ENCODE measurements at regions not wholly inside any gene's neighbourhood (a gene's known extent, or its start where the extent isn't known, plus 50 kb on each side); places are given as distances from the start of the nearest gene placed in this dataset.

DNA sequence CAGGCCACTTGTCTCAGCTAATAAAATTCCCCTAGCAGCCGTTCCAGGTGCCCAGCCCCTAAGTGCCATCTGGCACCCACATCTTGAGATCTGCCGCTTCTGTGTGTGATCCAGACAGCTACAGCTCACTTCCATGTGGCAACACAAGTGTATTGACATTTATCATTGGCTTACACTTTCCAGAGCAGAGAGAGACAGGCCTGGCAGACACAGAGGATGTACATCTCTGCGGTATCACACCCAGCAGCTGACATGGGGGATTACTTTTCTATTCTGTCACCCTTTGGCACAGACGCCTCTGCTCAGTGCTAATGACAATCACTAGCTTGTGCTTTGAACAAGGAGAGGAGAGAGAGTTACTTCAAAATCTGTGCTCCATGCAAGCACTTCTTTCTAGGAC, 195.9 kb downstream of the KDR start:
- no peak for DNase-seq (ENCODE audit: low read depth in 2 of 2)

DNA sequence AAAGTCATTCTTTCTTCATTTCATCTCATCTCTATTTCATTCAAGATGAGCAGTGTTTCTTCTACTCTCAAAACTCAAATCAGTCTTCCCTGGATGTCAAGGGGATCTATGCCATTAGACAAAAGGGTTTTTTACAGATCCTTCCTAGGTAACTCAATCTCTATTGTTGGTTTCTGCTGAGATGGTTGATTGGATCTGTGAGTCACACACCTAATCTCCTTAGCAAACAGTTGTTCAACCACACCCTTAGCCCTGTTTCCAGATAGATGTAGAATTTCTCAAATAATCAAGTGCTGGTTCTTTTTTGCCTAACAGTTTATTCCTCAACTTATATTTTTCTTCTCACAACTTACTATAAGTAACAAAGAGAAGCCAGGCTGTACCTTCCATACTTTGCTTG, 200.5 kb downstream of the KDR start:
- no peak for DNase-seq (ENCODE audit: low read depth in 2 of 2)

DNA sequence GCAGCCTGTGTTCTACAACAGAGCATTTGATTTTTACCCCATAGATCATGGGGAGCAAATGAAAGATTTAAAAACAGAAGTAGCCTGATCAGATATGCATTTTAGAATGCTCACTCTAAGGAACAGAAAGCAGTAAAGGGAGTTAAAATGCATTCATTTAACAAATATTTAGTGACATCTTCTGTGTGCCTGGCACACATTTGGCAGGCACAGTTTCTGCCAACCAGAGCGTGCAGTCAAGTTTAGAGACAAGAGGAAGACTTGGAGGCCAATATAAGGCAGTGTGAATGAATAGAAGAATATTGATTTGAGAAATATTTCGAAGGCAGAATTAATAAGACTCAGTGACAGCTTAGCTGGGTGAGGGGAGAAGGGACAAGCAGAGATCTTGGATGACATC, 210.1 kb downstream of the KDR start:
- no peak for DNase-seq (ENCODE audit: low read depth in 2 of 2)

DNA sequence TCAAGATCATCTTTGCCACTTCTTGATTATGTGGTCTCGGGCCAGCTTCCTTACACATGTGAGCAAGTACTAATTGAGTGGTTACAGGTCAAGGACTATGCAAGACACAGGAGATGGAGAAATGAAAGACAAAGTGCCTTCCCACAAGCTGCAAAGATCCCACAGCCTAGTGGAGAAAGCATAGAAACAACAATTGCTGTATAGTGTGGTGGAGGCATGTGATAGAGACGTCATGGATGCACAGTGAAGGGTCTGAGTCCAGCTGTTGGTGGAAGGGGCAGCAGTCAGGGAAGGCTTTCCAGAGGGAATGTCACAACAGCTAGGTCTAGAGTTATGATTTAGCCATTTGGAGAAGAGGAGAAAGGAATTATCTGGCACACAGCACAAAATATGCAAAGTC, 210.6 kb downstream of the KDR start:
- no peak for DNase-seq (ENCODE audit: low read depth in 2 of 2)

DNA sequence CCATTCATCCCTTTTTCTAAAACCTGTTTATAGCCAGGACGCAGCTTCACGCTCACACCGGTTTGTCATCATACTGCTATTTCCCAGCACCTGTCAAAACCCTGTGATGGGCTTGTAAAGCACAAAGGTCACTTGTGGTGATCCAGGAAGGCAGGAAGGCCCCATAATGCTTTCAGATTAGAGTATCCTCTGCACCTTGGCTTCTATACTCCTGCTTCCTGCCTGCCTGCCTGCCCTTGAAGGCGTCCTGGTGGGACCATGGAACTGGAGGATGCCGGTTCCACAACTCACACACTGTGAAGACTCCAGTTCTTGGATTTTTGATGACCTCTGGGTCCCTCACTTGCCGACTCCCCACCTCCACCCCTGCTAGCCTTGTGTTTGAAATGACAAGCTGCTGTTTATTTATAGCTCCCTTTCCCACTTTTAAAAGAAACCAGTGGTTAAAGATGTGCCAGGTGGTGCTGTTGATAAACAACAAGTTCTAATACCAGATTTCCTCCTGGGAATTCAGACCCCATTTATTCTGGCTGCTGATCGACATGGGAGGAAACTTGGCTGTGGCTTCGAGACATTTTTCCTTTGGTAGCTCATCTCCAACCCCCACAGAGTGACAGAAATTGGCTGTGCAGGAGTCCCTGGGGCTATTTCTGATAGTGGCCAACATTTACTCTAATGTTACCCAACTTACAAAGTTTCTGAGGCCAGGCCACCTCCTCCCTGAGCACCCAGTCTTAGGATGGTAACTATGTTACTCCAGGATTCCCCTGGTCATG, 211.5 kb downstream of the KDR start:
- DNase-seq (ENCODE audit: low read depth in 2 of 2): no peak

DNA sequence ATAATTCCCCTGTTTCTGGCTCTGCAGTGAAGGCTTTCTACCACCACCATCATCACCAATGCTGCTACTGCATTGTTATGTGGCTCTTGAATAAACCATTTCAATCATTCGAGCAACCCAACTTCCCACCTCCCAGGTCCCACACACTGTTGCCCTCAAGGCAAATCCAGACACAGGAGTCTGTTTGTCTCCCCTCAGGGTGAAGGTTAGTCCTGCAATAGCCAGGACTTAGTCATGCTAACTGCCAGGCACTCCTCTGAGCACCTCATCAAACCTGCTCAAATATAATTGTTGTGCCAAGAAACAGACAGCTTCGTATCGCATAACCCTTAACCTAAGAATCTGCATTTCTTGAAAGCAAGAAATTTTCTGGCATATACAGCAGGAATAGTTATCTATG, 213.2 kb downstream of the KDR start:
- DNase-seq (ENCODE audit: low read depth in 2 of 2): no peak

DNA sequence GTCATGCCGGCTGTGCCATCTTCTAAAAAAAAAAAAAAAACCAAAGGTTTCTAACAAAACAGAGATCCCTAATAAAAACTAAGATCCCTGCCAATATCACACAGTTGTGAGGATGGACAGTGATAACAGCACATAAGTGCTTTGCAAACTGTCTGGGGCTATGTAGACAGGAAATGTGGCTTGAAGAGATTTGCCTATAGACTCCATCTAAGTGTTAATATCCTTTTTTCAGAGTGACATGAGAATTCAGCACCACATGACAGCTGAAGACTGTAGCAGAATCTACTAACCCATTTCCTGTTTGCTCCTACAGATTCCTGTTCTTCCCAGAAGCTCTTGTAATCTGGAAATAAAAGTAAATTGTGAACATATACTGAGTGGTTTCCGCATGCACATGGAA, 215.4 kb downstream of the KDR start:
- no peak for DNase-seq (ENCODE audit: low read depth in 2 of 2)

DNA sequence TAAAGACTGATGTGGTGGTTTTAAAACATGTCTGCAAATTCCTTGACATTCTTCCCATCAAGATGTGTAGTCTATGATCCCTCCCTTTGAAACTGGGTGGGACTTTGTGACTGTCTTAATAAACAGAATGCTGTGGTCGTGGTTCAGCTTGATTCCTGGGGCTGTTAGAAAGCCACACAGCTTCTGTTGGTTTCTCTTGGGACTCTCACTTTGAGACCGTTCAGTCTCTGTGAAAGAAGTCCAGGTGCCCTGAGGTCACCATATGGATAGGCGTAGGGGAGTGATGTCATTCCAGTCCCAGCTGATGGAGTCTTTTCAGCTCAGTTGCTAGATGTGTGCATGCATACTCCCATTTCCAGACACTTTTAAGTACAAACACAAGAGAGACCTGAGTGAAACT, 216.6 kb downstream of the KDR start:
- DNase-seq (ENCODE audit: low read depth in 2 of 2): no peak

DNA sequence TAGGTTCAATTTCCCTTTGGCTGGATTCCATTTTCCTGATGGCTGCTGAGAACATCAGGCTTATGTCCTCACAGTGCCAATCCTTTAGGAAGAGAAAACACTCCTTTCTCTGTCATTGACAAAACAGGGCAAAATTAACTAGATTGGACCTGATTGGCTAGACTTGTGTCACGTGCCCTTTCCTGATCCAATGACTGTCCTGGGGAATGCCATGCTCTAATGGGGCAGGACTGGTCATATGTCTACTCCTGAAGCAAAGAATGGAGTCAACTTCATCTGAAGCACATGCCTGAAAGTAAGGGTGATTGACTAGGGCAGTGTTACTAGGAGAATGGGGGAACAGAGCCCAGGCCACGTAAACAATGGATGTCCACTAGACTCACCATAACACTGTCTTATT, 220.4 kb downstream of the KDR start:
- no peak for DNase-seq (ENCODE audit: low read depth in 2 of 2)

DNA sequence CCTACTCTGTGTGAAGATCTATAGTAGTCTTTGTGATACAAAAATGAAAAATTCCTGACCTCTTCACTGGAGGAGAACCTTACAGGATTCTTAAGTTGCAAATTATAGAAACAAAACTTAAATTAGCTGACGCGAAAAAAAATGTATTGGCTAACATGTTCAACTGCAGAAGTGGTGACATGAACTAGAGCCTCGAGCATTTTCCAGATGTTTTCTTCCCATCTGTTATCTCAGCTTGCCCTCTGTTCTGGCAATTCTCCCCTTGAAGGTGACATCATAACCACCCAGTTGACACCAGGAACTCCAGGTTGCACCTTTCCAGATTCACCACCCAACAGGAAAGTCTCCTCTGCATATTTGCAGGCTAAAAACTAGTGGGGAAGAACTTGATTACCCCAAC, 222.4 kb downstream of the KDR start:
- DNase-seq (ENCODE audit: low read depth in 2 of 2): no peak

DNA sequence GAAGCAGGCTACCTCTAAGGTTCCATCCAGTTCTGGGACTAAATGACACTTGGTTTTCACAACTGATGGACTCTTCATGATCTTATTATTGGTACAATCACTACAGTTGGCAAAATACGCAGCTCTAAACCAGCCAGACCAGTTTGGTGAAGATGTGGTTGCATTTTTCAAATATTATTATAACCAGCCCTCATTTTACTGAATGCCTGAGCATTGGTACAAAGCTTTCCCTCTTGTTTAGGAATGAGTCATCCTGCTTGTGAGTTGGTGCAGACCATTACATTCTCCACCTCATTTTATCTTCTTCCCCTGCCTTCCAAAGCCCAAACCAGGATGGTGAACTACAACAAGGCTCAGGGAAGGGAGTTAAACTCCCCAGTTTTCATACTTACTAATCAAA, 223.1 kb downstream of the KDR start:
- DNase-seq (ENCODE audit: low read depth in 2 of 2): no peak

DNA sequence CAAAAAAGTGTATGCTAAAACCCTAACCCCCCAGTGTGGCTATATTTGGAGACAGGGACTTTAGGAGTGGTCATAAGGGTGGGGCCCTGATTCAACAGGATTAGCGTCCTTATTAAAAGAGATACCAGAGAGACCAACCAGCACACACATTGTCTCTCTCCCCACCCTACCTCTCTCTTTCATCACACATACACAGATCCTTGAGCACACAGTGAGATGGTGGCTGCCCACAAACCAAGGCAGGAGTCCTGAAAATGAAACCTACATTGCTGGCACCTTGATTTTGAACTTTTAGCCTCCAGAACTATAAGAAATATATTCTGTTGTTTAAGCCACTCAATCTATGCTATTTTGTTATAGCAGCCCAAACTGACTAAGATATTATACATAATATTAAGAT, 224.2 kb downstream of the KDR start:
- DNase-seq (ENCODE audit: low read depth in 2 of 2): no peak

DNA sequence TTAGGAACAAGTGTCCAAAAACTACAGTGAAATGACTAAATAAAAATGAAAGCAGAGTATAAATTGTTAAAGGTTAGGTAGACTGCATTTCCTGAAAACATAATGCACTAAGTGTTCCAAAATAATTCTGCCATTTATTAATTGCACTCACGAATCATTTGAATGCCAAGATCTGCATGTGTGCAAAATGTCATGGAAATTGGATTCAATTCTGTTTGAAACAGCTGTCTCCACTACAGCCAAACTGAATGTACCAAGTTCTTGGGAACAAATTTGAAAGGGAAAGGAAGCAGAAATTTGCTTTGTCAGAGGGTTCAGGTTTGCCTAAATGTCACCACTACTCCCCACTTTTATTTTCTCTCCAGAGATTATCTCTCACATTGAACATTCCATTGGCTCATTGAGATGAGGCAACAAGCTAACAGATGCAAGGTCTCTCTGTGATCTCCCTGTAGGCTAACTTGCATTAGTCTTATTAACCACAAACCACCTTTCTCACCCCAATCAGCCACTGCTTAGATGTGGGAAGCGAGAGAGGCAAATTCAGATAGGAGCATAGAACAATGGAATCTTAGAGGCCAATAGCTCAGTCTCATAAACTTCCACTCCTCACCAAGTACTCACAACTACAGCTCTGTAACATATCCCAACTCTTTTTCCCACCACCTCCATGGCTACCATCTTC, 226.6 kb downstream of the KDR start:
- DNase-seq (ENCODE audit: low read depth in 2 of 2): no peak

DNA sequence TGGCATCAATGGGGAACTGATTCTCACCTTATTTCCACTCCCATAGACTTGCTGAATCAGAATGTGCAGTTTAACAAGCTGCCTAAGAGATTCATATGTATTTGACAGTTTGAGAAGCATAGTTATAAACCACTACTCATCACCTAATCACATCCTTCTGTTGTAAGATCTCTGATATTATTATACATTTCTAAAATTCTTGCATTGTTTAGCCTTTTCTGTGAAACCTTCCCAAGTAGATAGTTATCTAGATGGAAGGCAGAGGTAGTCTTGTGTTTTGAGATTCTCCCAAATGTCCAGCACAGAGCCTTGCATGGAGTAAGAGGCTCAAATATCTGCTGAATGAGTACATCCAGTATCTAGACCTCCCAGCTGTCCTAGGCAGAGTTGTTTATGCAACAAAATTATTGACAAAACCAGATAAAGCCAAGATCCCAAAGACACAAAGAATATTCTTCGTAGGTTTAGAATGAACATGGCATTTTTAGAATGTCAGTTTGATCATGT, 227.3 kb downstream of the KDR start:
- no peak for DNase-seq (ENCODE audit: low read depth in 2 of 2)

DNA sequence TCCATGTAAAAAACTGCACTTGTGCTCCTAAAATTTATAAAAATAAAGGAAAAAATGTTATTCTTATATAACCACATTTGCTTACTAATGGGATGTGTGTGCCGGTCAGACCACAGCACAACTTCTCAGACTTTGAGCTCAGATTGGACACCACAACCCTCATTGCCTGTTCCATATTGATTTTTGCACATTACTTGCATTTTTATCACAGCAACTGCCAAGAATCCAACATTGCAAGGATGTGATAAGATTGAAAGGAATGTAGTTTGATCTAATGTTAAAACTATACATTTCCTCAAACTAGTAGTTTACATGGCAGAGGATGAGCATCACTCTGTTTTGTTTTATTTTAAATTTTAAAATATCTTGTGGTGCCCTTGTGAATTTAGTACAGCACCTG, 227.8 kb downstream of the KDR start:
- DNase-seq (ENCODE audit: low read depth in 2 of 2): no peak

DNA sequence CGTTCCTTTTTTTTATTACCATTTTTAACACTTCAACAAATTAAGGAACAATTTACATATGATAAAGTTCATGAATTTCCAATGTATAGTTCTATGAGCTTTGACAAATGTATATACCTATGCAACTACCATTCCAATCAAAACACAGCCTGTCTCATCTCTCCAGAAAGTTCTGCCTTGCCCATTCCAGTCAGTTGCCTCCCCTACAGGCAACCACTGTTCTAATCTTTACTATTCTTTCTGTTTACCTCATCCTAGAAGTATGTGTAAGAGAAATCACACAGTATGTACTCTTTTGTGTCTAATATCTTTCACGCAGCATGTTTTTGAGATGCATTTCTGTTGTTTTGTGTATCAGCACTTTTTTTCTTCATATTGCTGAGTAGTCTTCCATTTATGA, 224.9 kb downstream of the KIT start:
- no peak for DNase-seq (ENCODE audit: low read depth in 2 of 2)

DNA sequence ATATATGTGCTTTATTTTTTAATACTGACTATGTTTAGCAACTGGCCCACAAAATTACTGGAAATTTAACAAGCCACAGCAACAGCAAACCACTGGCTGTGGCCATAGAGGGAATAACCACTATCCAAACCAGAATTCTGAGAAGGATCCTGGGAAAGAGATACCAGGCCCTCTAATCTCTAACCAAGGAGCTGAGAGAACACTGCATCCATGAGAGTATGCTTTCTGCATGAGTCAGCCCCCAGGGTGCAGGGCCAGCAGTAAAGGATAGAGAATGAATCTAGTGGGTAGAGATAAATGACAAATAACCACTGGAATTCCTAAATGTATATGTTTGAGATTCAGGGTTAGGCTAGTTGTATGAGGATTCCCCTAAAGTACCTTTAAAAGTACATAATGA, 221.8 kb downstream of the KIT start:
- DNase-seq (ENCODE audit: low read depth in 2 of 2): no peak

DNA sequence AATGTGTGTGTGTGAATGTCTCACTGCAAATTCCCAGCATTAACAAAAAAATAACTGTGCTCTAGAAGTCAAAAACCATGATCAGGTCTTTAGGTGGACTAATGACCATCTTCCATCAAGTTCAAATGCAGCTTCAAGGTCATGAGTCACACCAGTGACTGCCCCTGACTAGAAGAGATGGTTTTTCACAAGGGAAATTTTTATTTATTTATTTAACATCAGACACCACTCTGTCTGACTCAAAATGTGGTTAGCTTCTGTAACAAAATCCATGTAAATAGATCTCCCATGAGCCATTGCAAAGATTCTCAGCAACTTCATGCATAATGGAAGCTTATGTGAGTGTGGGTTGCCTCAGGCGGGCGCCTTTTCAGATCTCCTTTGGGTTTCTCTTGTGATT, 219.2 kb downstream of the KIT start:
- DNase-seq (ENCODE audit: low read depth in 2 of 2): no peak

DNA sequence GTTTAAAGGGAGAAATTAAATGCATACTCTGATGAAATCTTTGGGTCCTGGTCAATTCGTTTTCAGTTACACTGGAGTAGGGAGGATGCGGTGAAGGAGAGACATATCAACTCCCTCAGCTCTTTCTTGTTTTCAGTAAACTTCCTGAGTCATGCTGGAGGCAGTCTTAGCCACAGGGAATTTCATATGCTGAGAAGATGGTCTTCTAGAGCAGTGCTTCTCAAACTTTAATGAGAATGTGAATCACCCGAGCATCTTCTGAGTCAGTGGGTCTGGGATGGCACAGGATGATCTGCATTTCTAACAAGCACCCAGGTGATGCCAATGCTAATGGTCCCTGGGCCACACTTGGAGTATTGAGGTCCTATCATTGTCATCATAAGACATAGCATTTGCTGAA, 214.5 kb downstream of the KIT start:
- DNase-seq (ENCODE audit: low read depth in 2 of 2): no peak

DNA sequence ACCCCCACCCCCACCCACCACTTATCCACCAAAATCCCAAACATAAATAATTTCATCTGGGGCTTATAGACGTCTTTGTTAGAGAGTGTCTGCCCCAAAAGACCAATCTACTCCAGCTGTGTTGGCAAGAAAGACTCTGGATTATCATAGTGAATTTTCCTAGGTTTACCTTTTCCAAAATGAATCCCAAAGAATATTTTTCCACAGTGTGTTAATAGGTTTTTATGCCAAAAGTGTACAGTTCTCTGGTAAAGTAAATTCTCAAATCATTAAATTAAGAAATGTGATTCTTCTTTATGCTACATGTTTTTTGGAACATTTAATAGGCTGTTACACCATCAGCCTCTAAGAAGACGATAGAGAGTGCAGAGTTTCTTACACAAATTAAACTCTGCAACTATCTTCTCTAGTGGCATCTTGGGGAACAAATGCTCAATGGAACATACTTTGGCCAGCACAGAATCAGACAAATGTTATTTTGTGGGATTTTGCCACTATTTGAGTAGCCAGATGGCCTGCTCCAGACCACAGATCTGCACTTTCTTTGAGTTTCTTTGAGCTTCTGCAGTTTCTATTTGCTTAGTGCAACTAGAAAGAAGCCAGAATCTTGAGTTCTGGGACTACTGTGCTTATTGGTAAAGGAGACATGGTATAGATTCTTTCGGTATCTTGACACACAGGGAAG, 206.0 kb downstream of the KIT start:
- no peak for DNase-seq (ENCODE audit: low read depth in 2 of 2)

DNA sequence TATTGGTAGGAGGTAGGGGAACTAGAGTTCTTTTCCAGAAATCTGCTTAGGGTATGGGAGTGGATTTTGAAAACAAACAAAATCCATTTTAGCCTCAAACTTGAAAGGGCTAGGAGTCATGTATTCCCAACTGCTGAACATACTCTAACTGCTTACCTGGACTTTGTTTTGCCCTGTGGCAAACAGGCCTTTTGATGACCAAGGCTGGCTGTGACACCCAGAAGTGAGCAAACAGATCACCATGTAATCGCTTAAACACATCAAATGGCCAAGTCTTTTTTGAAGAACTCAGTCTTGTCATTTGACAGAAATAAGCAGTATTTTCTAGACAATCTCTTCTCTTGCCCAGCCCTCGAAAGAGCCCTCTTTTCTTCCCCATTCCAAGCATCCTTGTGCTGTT, 203.4 kb downstream of the KIT start:
- DNase-seq (ENCODE audit: low read depth in 2 of 2): no peak

DNA sequence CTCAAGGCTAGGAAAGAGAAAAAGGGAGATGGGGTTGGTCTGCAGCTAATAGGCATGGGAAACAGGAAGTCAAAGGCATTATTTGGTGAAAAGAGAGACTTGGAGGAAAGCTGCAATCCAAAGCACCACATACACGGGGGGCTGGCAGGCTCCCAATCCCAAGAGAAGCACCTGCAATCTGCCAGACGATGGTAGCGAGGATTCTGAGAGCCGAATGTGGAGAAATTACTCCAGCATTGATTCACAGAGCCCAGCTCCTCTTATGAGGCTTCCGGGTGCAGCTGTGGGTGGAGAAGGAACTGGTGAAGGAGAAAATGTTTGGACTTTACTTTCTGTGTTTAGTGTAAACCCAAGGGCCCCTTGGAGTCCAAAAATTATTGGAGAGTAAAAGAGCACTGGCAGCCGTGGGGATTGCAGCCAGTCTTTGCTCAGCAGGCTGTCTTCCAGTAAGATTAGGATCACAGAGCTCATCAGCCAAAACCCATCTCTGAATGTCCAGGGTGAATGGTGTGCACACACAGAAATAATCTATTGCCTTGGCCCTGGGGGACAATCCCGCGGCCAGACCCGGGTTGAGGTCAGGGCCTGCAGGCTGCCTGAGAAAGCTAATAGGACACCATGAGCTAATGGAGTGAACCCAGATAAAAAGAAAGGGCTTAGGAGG, 197.6 kb downstream of the KIT start:
- no peak for DNase-seq (ENCODE audit: low read depth in 2 of 2)
